HuH-7 (cell line): ENCODE measurements at regions not wholly inside any gene's neighbourhood (a gene's known extent, or its start where the extent isn't known, plus 50 kb on each side); places are given as distances from the start of the nearest gene placed in this dataset.

Experiments used
- DNase-seq: peaks from one replicate; pipeline ENCODE4 v3.0.0; 2011; ENCODE audit warnings: low spot score

DNA sequence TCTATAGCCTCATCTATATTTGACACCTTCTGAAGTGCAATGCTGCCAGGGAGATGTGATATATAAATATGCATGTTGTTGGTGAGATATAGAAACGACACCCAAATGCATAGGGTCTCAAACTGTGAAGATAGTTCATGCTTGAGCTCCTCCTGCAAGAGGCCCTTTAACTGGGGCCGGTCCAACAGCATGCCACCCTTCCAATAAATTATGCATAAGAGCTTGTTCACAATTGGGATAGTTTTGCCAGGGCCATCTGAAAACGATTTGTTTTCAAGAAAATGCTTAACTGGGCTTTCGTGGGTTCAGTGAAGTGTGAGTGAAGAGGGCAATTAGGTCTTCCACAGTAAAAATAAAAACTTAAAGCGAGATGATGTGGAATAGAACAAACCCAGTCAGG, 424.2 kb upstream of the WWC1 start:
- DNase-seq: no peak

GRCh38 chr5:167869125-167869524, 422.3 kb upstream of the WWC1 start:
- no peak for DNase-seq

GRCh38 chr5:167870055-167870454, 421.4 kb upstream of the WWC1 start:
- DNase-seq: no peak

DNA sequence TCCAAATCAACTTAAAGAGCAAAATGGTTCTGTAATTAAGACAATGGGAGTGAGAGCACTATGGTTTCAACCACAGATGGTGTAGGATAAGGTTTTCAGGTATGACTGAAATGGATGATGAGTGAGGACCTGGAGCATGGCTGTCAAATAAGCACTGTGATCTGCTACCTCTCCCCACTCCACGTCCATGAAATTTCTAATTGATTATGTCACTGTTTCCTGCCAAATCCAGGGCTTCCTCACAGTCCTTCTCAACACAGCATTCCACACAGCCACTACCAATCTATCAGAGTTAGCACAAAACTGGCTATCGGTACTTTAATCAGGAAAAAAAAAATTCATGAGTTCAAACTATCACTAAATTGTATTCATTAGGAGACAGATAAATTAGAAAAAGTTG, 420.4 kb upstream of the WWC1 start:
- DNase-seq: no peak

- no peak for DNase-seq
These were observed 418.7 kb upstream of the WWC1 start for GRCh38 chr5:167872791-167873190.

- DNase-seq: no peak
These were observed 414.2 kb upstream of the WWC1 start for GRCh38 chr5:167877114-167877722.

GRCh38 chr5:167877924-167878323, 413.5 kb upstream of the WWC1 start:
- no peak for DNase-seq

- DNase-seq: no peak
These were observed 411.0 kb upstream of the WWC1 start for GRCh38 chr5:167880420-167880819.

DNA sequence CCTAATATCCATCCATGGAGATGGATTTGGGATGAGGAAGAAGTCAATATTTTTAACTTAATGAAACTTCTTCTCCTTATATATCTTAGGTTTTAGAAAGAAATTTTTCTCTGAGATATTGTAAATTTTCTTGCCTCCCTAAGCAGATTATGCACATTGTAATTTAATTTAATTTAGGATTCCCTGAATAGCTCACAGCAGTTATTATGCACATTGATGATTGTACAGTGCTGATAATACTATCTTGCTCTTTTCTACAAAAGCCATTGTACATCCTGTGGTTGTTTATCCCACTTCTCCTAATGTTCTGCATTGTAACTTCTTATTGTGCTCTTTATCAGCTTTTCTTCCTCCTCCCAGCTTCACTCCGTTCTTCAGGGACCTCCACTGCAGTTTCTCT, 410.4 kb upstream of the WWC1 start:
- no peak for DNase-seq

DNA sequence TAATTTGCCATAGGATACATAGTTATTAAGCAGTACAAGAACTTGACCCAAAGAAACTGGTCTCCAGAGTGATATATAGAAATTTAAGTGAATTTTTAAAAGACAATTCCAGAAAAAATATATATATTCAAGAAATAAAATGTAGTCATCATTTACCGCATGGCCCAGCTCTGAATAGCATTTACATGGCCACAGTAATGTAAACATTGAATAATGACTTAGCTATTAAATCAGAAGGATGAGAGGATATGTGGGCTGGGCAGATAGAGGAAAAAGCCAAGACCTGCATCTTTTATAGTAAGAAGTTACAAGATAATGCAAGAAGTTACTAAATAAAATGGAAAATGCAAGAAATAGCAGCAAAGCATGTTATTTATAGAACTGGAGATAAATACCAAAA, 405.2 kb upstream of the WWC1 start:
- no peak for DNase-seq

- no peak for DNase-seq
These were observed 403.1 kb upstream of the WWC1 start for GRCh38 chr5:167888393-167888792.

DNA sequence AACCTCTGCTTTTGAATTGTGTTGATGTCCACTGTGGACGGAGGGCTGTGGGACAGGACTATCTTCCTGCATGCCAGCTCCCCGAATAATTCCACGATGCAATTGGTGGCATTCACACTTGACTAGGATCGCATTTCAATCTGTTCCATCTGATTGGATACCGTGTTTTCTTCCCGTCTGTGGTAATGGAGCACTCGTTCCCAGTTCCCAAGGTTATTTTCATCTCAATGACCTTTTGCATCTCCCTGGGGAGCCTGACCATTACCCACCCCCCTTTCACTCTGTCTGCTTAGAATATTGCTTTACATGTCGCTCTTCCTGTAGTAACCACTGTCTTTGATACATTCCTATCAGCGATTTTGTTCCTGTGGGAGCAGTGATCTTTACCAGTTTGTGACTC, 402.2 kb upstream of the WWC1 start:
- no peak for DNase-seq

DNA sequence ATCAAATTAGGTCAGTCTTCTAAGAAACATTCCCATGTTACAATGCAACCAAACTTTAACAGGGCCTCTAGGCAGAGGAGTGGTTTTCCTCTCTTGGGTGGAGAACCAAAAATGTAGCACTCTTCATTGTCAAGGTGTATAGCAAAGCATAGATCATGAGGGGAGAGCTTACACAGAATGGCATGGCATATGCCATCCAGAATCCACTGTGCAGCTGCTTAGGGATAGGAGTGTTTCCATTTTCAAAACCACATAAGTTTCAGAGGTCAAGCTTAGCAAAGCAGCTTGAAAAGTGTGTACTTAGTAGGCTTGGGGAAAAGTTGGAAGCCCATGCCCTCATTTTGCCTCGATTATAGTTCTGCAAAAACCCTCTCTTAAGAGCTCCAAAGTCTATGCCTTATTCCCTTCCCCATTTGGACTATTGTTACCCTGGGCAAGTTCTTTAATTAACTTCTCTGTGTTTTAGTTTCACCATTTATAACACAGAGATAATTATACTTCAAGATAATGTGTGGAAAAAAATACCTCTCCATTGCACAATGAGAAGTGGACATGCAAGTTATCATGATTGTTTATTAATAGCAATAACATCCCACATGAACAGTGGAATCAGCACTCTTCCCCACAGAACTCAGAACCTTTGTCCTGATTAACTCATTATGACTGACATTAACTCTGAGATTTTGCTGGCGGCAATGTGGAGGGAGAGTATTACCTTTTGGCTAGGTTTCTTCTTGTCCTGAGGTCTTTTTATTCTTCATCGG, 398.9 kb upstream of the WWC1 start:
- DNase-seq: no peak

- no peak for DNase-seq
These were observed 398.2 kb upstream of the WWC1 start for GRCh38 chr5:167893271-167893670.

GRCh38 chr5:167894631-167895472, 396.6 kb upstream of the WWC1 start:
- no peak for DNase-seq

GRCh38 chr5:167895899-167896659, 395.4 kb upstream of the WWC1 start:
- no peak for DNase-seq

- no peak for DNase-seq
These were observed 394.6 kb upstream of the WWC1 start for GRCh38 chr5:167896814-167897213.

GRCh38 chr5:167897371-167897770, 394.1 kb upstream of the WWC1 start:
- no peak for DNase-seq

- DNase-seq: no peak
These were observed 392.9 kb upstream of the WWC1 start for GRCh38 chr5:167898361-167899042.

- DNase-seq: no peak
These were observed 391.9 kb upstream of the WWC1 start for GRCh38 chr5:167899490-167900070.

- DNase-seq: no peak
These were observed 391.0 kb upstream of the WWC1 start for GRCh38 chr5:167900340-167900935.
